IMR-90 (cell line): ENCODE measurements at regions not wholly inside any gene's neighbourhood (a gene's known extent, or its start where the extent isn't known, plus 50 kb on each side); places are given as distances from the start of the nearest gene placed in this dataset.

ENCODE experiments used
- ATAC-seq: fragments of 200-7000 bp; cut with Tn5 transposase; 2 replicates; pipeline ENCODE4 v1.9.1; 2020; ENCODE audit warnings: low read depth, mild to moderate bottlenecking, moderate library complexity
- BruUV-seq: library from RNA; stranded (reverse); fragments of 400-500 nt; replicated peaks from 2 replicates; lab custom pipeline; 2021; lab: Mats Ljungman, UMichigan
- CTCF ChIA-PET: fragments of 300-600 bp; formaldehyde crosslinking; extraction: SDS; loops from one replicate; lab custom pipeline; 2021; ENCODE audit warnings: antibody characterized with exemption; lab: Yijun Ruan, JAX
- POLR2A ChIA-PET: fragments of 300-600 bp; sonication (Branson Sonifier 250); formaldehyde crosslinking; loops from one replicate; lab custom pipeline; 2022; ENCODE audit warnings: antibody characterized with exemption; ENCODE audit not compliant: unreplicated experiment; lab: Charles Lee
- DNase-seq: peaks from one replicate; pipeline ENCODE4 v3.0.0; 2013
- H2AFZ ChIP-seq: replicated peaks from 2 replicates; pipeline ENCODE3; 2013; ENCODE audit warnings: low read length, mild to moderate bottlenecking; ENCODE audit not compliant: poor library complexity
- H2AK5ac ChIP-seq: 2 replicates; pipeline ENCODE4 v1.6.1; 2013; ENCODE audit warnings: low read depth, low read length, inconsistent platforms
- H2AK9ac ChIP-seq: replicated peaks from 2 replicates; pipeline ENCODE3; 2013; ENCODE audit warnings: mild to moderate bottlenecking, low read depth, low read length, moderate library complexity; ENCODE audit not compliant: poor library complexity
- H2BK120ac ChIP-seq: 2 replicates; pipeline ENCODE4 v1.6.1; 2013; ENCODE audit warnings: low read depth, low read length, inconsistent platforms
- H2BK15ac ChIP-seq: 3 replicates; pipeline ENCODE4 v1.6.1; 2013; ENCODE audit warnings: low read depth, low read length, inconsistent platforms
- H2BK20ac ChIP-seq: 2 replicates; pipeline ENCODE4 v1.6.1; 2013; ENCODE audit warnings: low read depth, mild to moderate bottlenecking, inconsistent platforms, low read length, moderate library complexity
- H2BK5ac ChIP-seq: 2 replicates; pipeline ENCODE4 v1.6.1; 2013; ENCODE audit warnings: mild to moderate bottlenecking, low read depth, low read length, inconsistent platforms; ENCODE audit not compliant: poor library complexity, severe bottlenecking
- H3K14ac ChIP-seq: replicated peaks from 2 replicates; pipeline ENCODE4 v1.6.1; 2013; ENCODE audit warnings: low read depth, low read length, inconsistent platforms
- H3K18ac ChIP-seq: 2 replicates; pipeline ENCODE4 v1.6.1; 2013; ENCODE audit warnings: low read depth, low read length, control low read depth
- H3K23ac ChIP-seq: 2 replicates; pipeline ENCODE4 v1.6.1; 2013; ENCODE audit warnings: low read depth, low read length, inconsistent platforms
- H3K27ac ChIP-seq: 2 replicates; pipeline ENCODE4 v1.5.1; 2013; ENCODE audit warnings: mild to moderate bottlenecking, control low read depth, low read length; ENCODE audit not compliant: insufficient read depth
- H3K27me3 ChIP-seq: 2 replicates; pipeline ENCODE4 v1.6.1; 2013; ENCODE audit warnings: low read length; ENCODE audit not compliant: control insufficient read depth, insufficient read depth
- H3K36me3 ChIP-seq: 2 replicates; pipeline ENCODE4 v1.6.1; 2013; ENCODE audit warnings: low read length, mixed read lengths; ENCODE audit not compliant: control insufficient read depth, insufficient read depth
- H3K4ac ChIP-seq: 2 replicates; pipeline ENCODE4 v1.6.1; 2013; ENCODE audit warnings: low read depth, low read length, inconsistent platforms
- H3K4me1 ChIP-seq: 2 replicates; pipeline ENCODE4 v1.6.1; 2013; ENCODE audit warnings: low read length, mixed read lengths; ENCODE audit not compliant: control insufficient read depth, insufficient read depth
- H3K4me2 ChIP-seq: 2 replicates; pipeline ENCODE4 v1.6.1; 2013; ENCODE audit warnings: low read depth, mild to moderate bottlenecking, control low read depth, low read length, moderate library complexity
- H3K4me3 ChIP-seq: 2 replicates; pipeline ENCODE4 v1.5.1; 2013; ENCODE audit warnings: low read depth, mild to moderate bottlenecking, control low read depth, low read length, moderate library complexity; ENCODE audit not compliant: insufficient read depth
- H3K56ac ChIP-seq: 2 replicates; pipeline ENCODE4 v1.6.1; 2013; ENCODE audit warnings: low read length, inconsistent platforms; ENCODE audit not compliant: insufficient read depth; ENCODE audit errors: extremely low read depth
- H3K79me1 ChIP-seq, 2 experiments: 2 replicates each; pipeline ENCODE4 v1.6.1; 2013; ENCODE audit warnings: low read length in 2 of 2, inconsistent platforms in 1 of 2, low read depth in 1 of 2
- H3K9ac ChIP-seq: 2 replicates; pipeline ENCODE4 v1.6.1; 2013; ENCODE audit warnings: low read depth, low read length, control low read depth
- H3K9me1 ChIP-seq: 2 replicates; pipeline ENCODE4 v1.6.1; 2013; ENCODE audit warnings: low read length, inconsistent platforms; ENCODE audit not compliant: insufficient read depth
- H3K9me3 ChIP-seq: 2 replicates; pipeline ENCODE4 v1.6.1; 2013; ENCODE audit warnings: low read length; ENCODE audit not compliant: control insufficient read depth, insufficient read depth
- H4K20me1 ChIP-seq: 2 replicates; pipeline ENCODE4 v1.6.1; 2013; ENCODE audit warnings: low read length, inconsistent platforms; ENCODE audit not compliant: insufficient read depth
- H4K5ac ChIP-seq: 2 replicates; pipeline ENCODE4 v1.6.1; 2013; ENCODE audit warnings: mild to moderate bottlenecking, low read depth, low read length, control low read depth
- H4K8ac ChIP-seq, 2 experiments: 2 replicates each; pipeline ENCODE4 v1.6.1; 2013; ENCODE audit warnings: low read depth in 2 of 2, low read length in 2 of 2, control low read depth in 1 of 2, inconsistent platforms in 1 of 2
- H4K91ac ChIP-seq: 2 replicates; pipeline ENCODE4 v1.6.1; 2013; ENCODE audit warnings: low read depth, low read length, inconsistent platforms; ENCODE audit not compliant: insufficient read depth
- FOS ChIP-seq: fragments of 150-350 bp; IDR thresholded peaks from 2 replicates; pipeline ENCODE4 v1.6.1; 2016; ENCODE audit warnings: low read depth, low read length
- dilution Hi-C: fragments of 300-500 bp; cut with HindIII; formaldehyde crosslinking; loops from one replicate; pipeline ENCODE4 v1.14.3; 2018; ENCODE audit warnings: low sequenced_read_pairs; ENCODE audit not compliant: unreplicated experiment
- in situ Hi-C: fragments of 300-500 bp; cut with MboI; formaldehyde crosslinking; loops from 3 replicates; pipeline ENCODE4 v1.14.3; 2019; ENCODE audit warnings: low sequenced_read_pairs, inconsistent platforms, mixed read lengths
- intact Hi-C: fragments of 100-400 bp; cut with micrococcal nuclease; formaldehyde crosslinking; loops from 2 replicates; pipeline ENCODE4 v1.10.0; 2022
- TF ChIP-seq, protein P1 (sequence below): fragments of 150-350 bp; IDR thresholded peaks from 2 replicates; pipeline ENCODE4 v1.6.1; 2016; ENCODE audit warnings: low read depth, mild to moderate bottlenecking, low read length, moderate library complexity, borderline replicate concordance

DNA sequence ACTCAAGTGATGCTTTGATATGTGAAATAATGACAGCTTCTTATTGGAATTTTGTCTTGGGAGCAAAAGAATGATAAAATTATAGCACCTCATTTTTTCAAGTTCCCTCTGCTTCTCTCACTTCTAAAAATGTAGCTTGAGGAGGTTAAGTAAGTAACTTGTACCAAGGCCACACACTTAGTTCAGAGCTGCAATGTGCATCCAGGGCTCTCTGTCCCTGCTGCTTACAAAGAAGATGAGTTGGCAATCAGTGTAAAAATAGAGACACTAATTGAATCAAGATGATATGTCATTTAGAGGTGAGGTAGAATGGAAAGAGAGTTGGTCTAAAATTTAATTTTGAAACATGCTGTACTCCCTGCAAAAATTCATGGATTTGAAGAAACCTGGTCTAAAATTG is 312.0 kb upstream of the TNP1 start:
- dilution Hi-C loops = loop anchor here (25.0 kb wide), 1 partner anchor 485 kb away; the partner anchor contains the start of gene IGFBP5
- CTCF ChIA-PET = interaction anchor here (1.3 kb wide), 1 partner anchor 474 kb away, joined by 3 read pairs; no protein-coding TSS in a partner anchor
- POLR2A ChIA-PET = interaction anchor here (0.6 kb wide), 1 partner anchor 664 kb away, joined by 3 read pairs; no protein-coding TSS in a partner anchor

More for the DNA sequence above, 312.0 kb upstream of the TNP1 start:
- H4K20me1 ChIP-seq = no peaks in the 10 kb centered on the region
- no peak overlapping the region for H3K9ac ChIP-seq
- TF ChIP-seq, protein P1, sequence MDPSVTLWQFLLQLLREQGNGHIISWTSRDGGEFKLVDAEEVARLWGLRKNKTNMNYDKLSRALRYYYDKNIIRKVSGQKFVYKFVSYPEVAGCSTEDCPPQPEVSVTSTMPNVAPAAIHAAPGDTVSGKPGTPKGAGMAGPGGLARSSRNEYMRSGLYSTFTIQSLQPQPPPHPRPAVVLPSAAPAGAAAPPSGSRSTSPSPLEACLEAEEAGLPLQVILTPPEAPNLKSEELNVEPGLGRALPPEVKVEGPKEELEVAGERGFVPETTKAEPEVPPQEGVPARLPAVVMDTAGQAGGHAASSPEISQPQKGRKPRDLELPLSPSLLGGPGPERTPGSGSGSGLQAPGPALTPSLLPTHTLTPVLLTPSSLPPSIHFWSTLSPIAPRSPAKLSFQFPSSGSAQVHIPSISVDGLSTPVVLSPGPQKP = no peak
- TF ChIP-seq FOS = no peak
- in situ Hi-C loops = loop anchor here (25.0 kb wide), 1 partner anchor 540 kb away; no protein-coding TSS in a partner anchor
- ATAC-seq (no peak), DNase-seq (no peak)
- no peak overlapping the region for H3K27ac ChIP-seq
- no peak overlapping the region for H3K56ac ChIP-seq
- no peak overlapping the region for H2BK5ac ChIP-seq
- no peak overlapping the region for H4K91ac ChIP-seq
- no peak overlapping the region for H2BK120ac ChIP-seq
- no peaks in the 10 kb centered on the region for H3K27me3 ChIP-seq
- no peaks in the 10 kb centered on the region for H3K36me3 ChIP-seq
- peaks cover 4% of the 10 kb centered on the region; the same call in 1 of the 2 replicates for H3K9me3 ChIP-seq
- H3K14ac ChIP-seq = no peak overlapping the region
- H2AK5ac ChIP-seq = no peak overlapping the region
- no peak overlapping the region for H2BK15ac ChIP-seq
- no peak overlapping the region for H2AFZ ChIP-seq
- no peak overlapping the region for H2BK20ac ChIP-seq
- H3K4ac ChIP-seq = no peak overlapping the region
- H3K9me1 ChIP-seq = no peaks in the 10 kb centered on the region
- BruUV-seq = no TSS peak
- peaks cover 7% of the 10 kb centered on the region for H3K4me1 ChIP-seq
- peak overlapping the region; percentile 43; the same call in 1 of the 2 replicates for H3K18ac ChIP-seq
- H3K79me1 ChIP-seq = no peaks in the 10 kb centered on the region
- no peak overlapping the region for H4K8ac ChIP-seq
- no peak overlapping the region for H3K23ac ChIP-seq
- no peak overlapping the region for H3K4me2 ChIP-seq
- intact Hi-C loops = no loop called here
- no peak overlapping the region for H3K4me3 ChIP-seq
- no peak overlapping the region for H2AK9ac ChIP-seq
- peak overlapping the region; percentile 14; the same call in 1 of the 2 replicates for H4K5ac ChIP-seq
